Gastrocnemius medialis (tissue), 4 donors: ENCODE measurements at regions not wholly inside any gene's neighbourhood (a gene's known extent, or its start where the extent isn't known, plus 50 kb on each side); places are given as distances from the start of the nearest gene placed in this dataset.

Experiments
- ATAC-seq, 2 donors: fragments of 150-250 bp; one replicate each; pipeline ENCODE4 v1.9.1; 2016
- DNase-seq, 2 donors: peaks; one replicate each; pipeline ENCODE4 v3.0.0-alpha.2; 2019
- H3K27ac ChIP-seq, 4 donors: fragments of 200-600 bp; sonication (generic); 1 replicate in 1 of 4; 2 replicates in 3 of 4; pipeline ENCODE4 v1.5.1; 2016 to 2018; ENCODE audit warnings: mild to moderate bottlenecking in 2 of 4, moderate library complexity in 1 of 4
- H3K27me3 ChIP-seq, 3 donors: fragments of 200-600 bp; sonication (generic) in 2 of 3; 1 replicate in 1 of 3; 2 replicates in 2 of 3; pipeline versions ENCODE4 v1.5.1 to v1.6.0; 2016 to 2019; ENCODE audit warnings: mild to moderate bottlenecking in 1 of 3, moderate library complexity in 1 of 3
- H3K36me3 ChIP-seq, 2 donors: fragments of 200-600 bp; sonication (generic) in 1 of 2; one replicate each; pipeline ENCODE4 v1.5.1; 2017 to 2018
- H3K4me1 ChIP-seq, 2 donors: fragments of 200-600 bp; sonication (generic) in 1 of 2; one replicate each; pipeline ENCODE4 v1.5.1; 2016 to 2017; ENCODE audit warnings: mild to moderate bottlenecking in 2 of 2
- H3K4me3 ChIP-seq, 4 donors: fragments of 200-600 bp; sonication (generic) in 3 of 4; 1 replicate in 1 of 4; 2 replicates in 3 of 4; pipeline ENCODE4 v1.5.1; 2016 to 2019; ENCODE audit warnings: mild to moderate bottlenecking in 2 of 4
- H3K9me3 ChIP-seq, 3 donors: fragments of 200-600 bp; sonication (generic) in 2 of 3; 1 replicate in 1 of 3; 2 replicates in 2 of 3; pipeline ENCODE4 v1.5.1; 2016 to 2019
- POLR2A ChIP-seq, 2 donors: fragments of 450-650 bp; IDR thresholded peaks; one replicate each; pipeline ENCODE4 v1.6.1; 2017; ENCODE audit warnings: antibody characterized with exemption in 2 of 2, mild to moderate bottlenecking in 2 of 2, moderate library complexity in 2 of 2
- in situ Hi-C, 4 donors: fragments of 200-750 bp; cut with MboI; loops; one replicate each; pipeline versions ENCODE4 v1.15.0 to v1.8.0; 2017; ENCODE audit warnings: low sequenced_read_pairs in 4 of 4
- intact Hi-C: fragments of 100-400 bp; cut with DNase I; formaldehyde crosslinking; loops from one replicate; pipeline ENCODE4 v1.15.1; 2023; ENCODE audit warnings: low total_unique reads
- TF ChIP-seq, protein P1 (sequence below), 5 experiments: fragments of 450-650 bp in 3 of 5; fragments of 200-600 bp in 2 of 5; sonication (generic) in 2 of 5; IDR thresholded peaks in 4 of 5; conservative IDR thresholded peaks in 1 of 5; 1 replicate in 4 of 5; 2 replicates in 1 of 5; pipeline ENCODE4 v1.5.1; 2016 to 2019; ENCODE audit warnings: antibody characterized with exemption in 5 of 5, mild to moderate bottlenecking in 3 of 5, moderate library complexity in 3 of 5

DNA sequence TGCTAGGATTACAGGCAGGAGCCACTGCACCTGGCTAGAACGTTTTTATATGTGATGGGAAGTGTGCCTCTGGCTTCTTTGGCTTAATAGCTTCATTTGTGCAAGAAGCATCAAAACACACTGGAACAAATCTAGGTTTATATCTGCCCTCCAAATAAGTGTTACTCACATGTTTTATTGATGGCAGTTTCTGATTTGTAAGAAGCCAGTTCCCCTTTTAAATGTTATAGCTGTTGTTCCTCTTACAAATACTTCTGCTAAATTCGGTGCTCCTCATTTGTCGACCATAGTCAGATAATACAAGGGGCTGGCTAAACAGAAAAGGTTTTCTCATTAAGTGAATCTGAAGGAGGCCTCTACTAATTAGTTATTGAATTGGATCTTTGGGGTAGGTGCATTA is 307.1 kb upstream of the SEMA6D start:
- H3K27me3 ChIP-seq, result no peaks in the 10 kb centered on the region
- intact Hi-C loops (no loop called here), in situ Hi-C loops (no loop called here)
- H3K36me3 ChIP-seq, result no peaks in the 10 kb centered on the region
- H3K9me3 ChIP-seq, result no peaks in the 10 kb centered on the region
- no peak for DNase-seq
- H3K4me1 ChIP-seq, result peaks cover 0 to 6% of the 10 kb centered on the region in 2 donors
- TF ChIP-seq, protein P1, sequence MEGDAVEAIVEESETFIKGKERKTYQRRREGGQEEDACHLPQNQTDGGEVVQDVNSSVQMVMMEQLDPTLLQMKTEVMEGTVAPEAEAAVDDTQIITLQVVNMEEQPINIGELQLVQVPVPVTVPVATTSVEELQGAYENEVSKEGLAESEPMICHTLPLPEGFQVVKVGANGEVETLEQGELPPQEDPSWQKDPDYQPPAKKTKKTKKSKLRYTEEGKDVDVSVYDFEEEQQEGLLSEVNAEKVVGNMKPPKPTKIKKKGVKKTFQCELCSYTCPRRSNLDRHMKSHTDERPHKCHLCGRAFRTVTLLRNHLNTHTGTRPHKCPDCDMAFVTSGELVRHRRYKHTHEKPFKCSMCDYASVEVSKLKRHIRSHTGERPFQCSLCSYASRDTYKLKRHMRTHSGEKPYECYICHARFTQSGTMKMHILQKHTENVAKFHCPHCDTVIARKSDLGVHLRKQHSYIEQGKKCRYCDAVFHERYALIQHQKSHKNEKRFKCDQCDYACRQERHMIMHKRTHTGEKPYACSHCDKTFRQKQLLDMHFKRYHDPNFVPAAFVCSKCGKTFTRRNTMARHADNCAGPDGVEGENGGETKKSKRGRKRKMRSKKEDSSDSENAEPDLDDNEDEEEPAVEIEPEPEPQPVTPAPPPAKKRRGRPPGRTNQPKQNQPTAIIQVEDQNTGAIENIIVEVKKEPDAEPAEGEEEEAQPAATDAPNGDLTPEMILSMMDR (IDR thresholded peaks at IDR 0.05 in 4 of 5, conservative IDR thresholded peaks at IDR 0.05 in 1 of 5), result no peak
- no peak for TF ChIP-seq POLR2A (IDR thresholded peaks at IDR 0.05)
- no peak overlapping the region for H3K27ac ChIP-seq
- no peak overlapping the region for H3K4me3 ChIP-seq
- no peak for ATAC-seq

DNA sequence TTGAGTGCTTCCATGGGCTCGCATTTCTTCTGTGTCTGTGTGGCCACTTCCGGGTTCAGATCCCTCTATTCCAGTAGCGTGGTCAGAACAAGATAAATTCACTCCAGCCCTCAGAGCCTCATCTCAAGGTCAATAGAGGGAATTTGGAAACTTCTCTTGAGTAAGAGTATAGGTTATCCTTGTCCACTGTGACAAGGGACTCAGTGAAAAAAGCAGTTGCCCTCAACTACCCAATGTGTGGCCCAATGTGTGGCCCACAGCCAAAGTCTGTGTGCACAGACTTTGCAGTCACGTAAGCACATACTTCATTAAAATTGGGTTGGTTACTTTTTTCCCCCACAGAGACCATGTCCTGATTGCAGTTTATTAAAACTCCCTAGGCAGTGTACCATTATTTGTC is 305.6 kb upstream of the SEMA6D start:
- peaks cover 0 to 6% of the 10 kb centered on the region in 2 donors for H3K4me1 ChIP-seq

DNA sequence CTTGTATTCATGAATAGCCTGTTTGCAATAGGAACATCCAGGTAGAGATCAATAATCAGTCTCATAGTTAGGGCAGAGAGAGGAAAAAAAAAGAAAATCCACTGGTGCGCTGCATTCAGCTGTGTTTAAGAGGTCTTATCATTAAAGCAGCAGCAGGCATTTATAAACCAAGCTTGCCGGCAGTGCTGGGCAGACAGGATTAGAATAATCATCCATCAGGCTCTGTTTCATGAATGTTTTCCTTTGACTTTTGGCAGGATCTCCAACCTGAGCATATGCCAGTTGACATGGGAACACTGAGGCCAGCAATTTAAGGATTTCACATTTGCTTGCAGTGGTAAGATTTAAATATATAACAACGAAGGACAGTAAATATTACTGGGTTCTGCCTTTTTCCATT is 305.2 kb upstream of the SEMA6D start:
- intact Hi-C loops, result no loop called here
- H3K27ac ChIP-seq, result no peak overlapping the region

More for the DNA sequence above, 305.6 kb upstream of the SEMA6D start:
- intact Hi-C loops, result no loop called here
- no peaks in the 10 kb centered on the region for H3K27me3 ChIP-seq
- TF ChIP-seq POLR2A (IDR thresholded peaks at IDR 0.05), result no peak
- TF ChIP-seq, protein P1 (IDR thresholded peaks at IDR 0.05 in 4 of 5, conservative IDR thresholded peaks at IDR 0.05 in 1 of 5), result no peak
- in situ Hi-C loops, result no loop called here
- no peaks in the 10 kb centered on the region for H3K9me3 ChIP-seq
- H3K4me3 ChIP-seq, result no peak overlapping the region
- ATAC-seq (no peak), DNase-seq (no peak)
- no peak overlapping the region for H3K27ac ChIP-seq
- H3K36me3 ChIP-seq, result no peaks in the 10 kb centered on the region

DNA sequence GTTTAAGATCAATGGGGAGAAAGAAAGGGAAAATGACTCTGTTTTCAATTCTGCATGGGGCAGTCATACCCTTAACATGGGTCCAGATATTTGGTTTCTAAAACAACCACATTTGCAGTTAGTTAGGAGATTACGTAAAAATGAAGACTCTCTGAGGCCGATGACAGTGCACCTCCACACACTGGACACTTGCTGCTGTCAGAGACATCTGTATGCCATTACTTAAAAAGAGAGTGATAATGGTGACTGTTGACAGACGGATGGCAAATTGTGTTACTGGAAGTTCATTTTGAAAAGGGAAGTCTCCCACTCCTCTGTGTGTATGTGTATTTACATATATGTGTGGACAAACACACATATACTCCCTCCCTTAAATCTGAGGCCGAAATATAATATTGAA is 304.5 kb upstream of the SEMA6D start:
- Histone ChIP-seq H3K4me3 (no peak overlapping the region), H3K9me3 (no peaks in the 10 kb centered on the region), H3K36me3 (no peaks in the 10 kb centered on the region), H3K27me3 (no peaks in the 10 kb centered on the region), H3K4me1 (peaks cover 0 to 6% of the 10 kb centered on the region in 2 donors), H3K27ac (no peak overlapping the region)
- in situ Hi-C loops, result no loop called here
- no peak for TF ChIP-seq POLR2A (IDR thresholded peaks at IDR 0.05)
- TF ChIP-seq, protein P1 (IDR thresholded peaks at IDR 0.05 in 4 of 5, conservative IDR thresholded peaks at IDR 0.05 in 1 of 5), result no peak
- DNase-seq (no peak), ATAC-seq (no peak)
- intact Hi-C loops, result no loop called here

More for the DNA sequence above, 305.2 kb upstream of the SEMA6D start:
- peaks cover 0 to 6% of the 10 kb centered on the region in 2 donors for H3K4me1 ChIP-seq
- no peaks in the 10 kb centered on the region for H3K9me3 ChIP-seq
- H3K36me3 ChIP-seq, result no peaks in the 10 kb centered on the region
- ATAC-seq (no peak), DNase-seq (no peak)
- TF ChIP-seq, protein P1 (IDR thresholded peaks at IDR 0.05 in 4 of 5, conservative IDR thresholded peaks at IDR 0.05 in 1 of 5), result no peak
- no peak for TF ChIP-seq POLR2A (IDR thresholded peaks at IDR 0.05)
- in situ Hi-C loops, result no loop called here
- no peak overlapping the region for H3K4me3 ChIP-seq
- H3K27me3 ChIP-seq, result no peaks in the 10 kb centered on the region

DNA sequence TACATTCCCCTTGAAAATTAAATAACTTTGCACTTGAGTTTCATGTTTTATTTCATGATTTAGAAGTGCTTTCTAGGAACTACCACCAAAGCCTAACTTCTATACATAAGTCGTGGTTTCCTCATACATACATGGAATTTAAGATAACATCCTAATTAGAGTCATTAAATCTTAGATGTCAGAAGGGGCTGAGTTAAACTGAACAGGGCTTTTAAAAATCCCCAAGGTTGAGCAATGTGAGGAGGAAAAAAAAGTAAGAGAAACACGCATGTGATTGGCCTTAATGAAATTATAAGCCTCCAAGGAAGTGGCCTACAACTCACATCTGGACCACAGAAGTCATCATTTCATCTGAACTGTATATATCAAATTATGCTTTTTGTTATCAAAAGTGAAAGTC is 303.1 kb upstream of the SEMA6D start:
- no peak overlapping the region for H3K4me3 ChIP-seq
- no peak overlapping the region for H3K27ac ChIP-seq
- no peak for TF ChIP-seq POLR2A (IDR thresholded peaks at IDR 0.05)
- TF ChIP-seq, protein P1 (IDR thresholded peaks at IDR 0.05 in 4 of 5, conservative IDR thresholded peaks at IDR 0.05 in 1 of 5), result no peak
- DNase-seq (no peak), ATAC-seq (no peak)
- intact Hi-C loops (no loop called here), in situ Hi-C loops (no loop called here)
- H3K27me3 ChIP-seq, result no peaks in the 10 kb centered on the region
- peaks cover 0 to under 1% of the 10 kb centered on the region in 2 donors for H3K4me1 ChIP-seq
- no peaks in the 10 kb centered on the region for H3K9me3 ChIP-seq
- no peaks in the 10 kb centered on the region for H3K36me3 ChIP-seq
